ENCODE measurements at regions not wholly inside any gene's neighbourhood (a gene's known extent, or its start where the extent isn't known, plus 50 kb on each side); places are given as distances from the start of the nearest gene placed in this dataset.

DNA sequence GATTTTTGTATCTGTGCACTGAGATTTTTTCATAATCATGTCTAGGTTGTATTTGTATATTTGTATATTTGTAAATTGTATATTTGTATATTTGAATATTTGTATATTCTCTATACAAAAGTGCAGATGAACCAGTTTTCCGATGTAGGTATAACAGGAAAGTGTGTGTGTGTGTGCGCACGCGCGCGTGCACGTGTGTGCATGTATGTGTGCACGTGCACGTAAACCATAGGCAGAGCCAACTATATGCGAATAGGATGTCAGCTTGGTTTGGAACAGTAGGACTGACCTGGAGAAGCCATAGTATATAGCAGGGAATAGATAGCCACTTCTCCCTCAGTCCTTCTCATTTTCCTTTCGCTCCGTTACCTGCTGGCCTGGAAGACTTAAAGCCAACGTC is 565.8 kb downstream of the XIRP2 start:
- H3K4me3 ChIP-seq (ENCODE audit: low read depth, low read length), result no peak overlapping the region
- TF ChIP-seq, protein P1, sequence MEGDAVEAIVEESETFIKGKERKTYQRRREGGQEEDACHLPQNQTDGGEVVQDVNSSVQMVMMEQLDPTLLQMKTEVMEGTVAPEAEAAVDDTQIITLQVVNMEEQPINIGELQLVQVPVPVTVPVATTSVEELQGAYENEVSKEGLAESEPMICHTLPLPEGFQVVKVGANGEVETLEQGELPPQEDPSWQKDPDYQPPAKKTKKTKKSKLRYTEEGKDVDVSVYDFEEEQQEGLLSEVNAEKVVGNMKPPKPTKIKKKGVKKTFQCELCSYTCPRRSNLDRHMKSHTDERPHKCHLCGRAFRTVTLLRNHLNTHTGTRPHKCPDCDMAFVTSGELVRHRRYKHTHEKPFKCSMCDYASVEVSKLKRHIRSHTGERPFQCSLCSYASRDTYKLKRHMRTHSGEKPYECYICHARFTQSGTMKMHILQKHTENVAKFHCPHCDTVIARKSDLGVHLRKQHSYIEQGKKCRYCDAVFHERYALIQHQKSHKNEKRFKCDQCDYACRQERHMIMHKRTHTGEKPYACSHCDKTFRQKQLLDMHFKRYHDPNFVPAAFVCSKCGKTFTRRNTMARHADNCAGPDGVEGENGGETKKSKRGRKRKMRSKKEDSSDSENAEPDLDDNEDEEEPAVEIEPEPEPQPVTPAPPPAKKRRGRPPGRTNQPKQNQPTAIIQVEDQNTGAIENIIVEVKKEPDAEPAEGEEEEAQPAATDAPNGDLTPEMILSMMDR (IDR thresholded peaks at IDR 0.05; ENCODE audit: low read depth, low read length, missing control alignments), result no peak
- no peak for DNase-seq (ENCODE audit: low read depth)

DNA sequence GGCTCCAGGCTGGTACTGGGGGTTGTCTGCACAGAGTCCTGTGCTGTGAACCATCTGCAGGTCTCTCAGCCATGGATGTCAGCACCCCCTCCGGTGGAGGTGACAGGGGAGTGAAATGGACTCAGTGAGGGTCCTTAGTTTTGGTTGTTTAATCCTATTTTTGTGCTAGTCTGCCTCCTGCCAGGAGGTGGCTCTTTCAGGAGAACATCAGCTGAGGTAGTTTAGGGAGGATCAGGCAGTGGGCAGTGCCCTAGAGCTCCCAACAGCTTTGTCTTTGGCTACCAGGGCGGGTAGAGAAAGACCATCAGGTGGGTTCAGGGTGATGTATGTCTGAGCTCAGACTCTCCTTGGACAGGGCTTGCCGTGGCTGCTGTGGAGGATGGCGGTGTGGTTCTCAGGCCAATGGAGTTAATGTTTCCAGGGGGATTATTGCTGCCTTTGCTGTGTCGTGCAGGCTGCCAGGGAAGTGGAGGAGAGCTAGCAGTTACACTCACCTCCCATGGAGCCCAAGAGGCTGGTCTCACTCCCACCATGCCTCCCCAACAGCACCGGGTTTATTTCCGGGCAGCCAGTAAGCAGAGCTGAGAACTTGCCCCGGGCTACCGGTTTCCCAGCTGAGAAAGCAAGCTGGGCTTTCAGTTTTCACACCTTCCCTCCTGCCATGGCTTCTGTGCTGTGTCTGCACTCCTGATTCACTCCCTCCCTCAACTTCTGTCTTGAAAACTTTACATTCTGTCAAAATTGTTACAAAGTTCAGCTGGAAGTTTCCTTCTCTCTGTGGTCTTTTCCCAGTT is 563.4 kb downstream of the XIRP2 start:
- no peak overlapping the region for H3K4me3 ChIP-seq (ENCODE audit: low read depth, low read length)
- no peak for DNase-seq (ENCODE audit: low read depth)
- TF ChIP-seq, protein P1 (IDR thresholded peaks at IDR 0.05; ENCODE audit: low read depth, low read length, missing control alignments), result no peak

GRCh38 chr2:167450364-167450763 is 562.1 kb downstream of the XIRP2 start:
- TF ChIP-seq, protein P1 (IDR thresholded peaks at IDR 0.05; ENCODE audit: low read depth, low read length, missing control alignments), result no peak
- no peak for DNase-seq (ENCODE audit: low read depth)
- H3K4me3 ChIP-seq (ENCODE audit: low read depth, low read length), result no peak overlapping the region

GRCh38 chr2:167440382-167440781 is 552.1 kb downstream of the XIRP2 start:
- TF ChIP-seq, protein P1 (IDR thresholded peaks at IDR 0.05; ENCODE audit: low read depth, low read length, missing control alignments), result no peak
- no peak for DNase-seq (ENCODE audit: low read depth)
- no peak overlapping the region for H3K4me3 ChIP-seq (ENCODE audit: low read depth, low read length)

- no peak overlapping the region for H3K4me3 ChIP-seq (ENCODE audit: low read depth, low read length)
- TF ChIP-seq, protein P1 (IDR thresholded peaks at IDR 0.05; ENCODE audit: low read depth, low read length, missing control alignments), result no peak
- DNase-seq (ENCODE audit: low read depth), result no peak
Observed at GRCh38 chr2:167438206-167438605, 549.9 kb downstream of the XIRP2 start.

- DNase-seq (ENCODE audit: low read depth), result no peak
- TF ChIP-seq, protein P1 (IDR thresholded peaks at IDR 0.05; ENCODE audit: low read depth, low read length, missing control alignments), result no peak
Observed at GRCh38 chr2:167431949-167432348, 543.7 kb downstream of the XIRP2 start.

GRCh38 chr2:167430447-167430846 is 542.2 kb downstream of the XIRP2 start:
- H3K4me3 ChIP-seq (ENCODE audit: low read depth, low read length), result no peak overlapping the region
- TF ChIP-seq, protein P1 (IDR thresholded peaks at IDR 0.05; ENCODE audit: low read depth, low read length, missing control alignments), result no peak
- no peak for DNase-seq (ENCODE audit: low read depth)

More at GRCh38 chr2:167431949-167432348, 543.7 kb downstream of the XIRP2 start:
- H3K4me3 ChIP-seq (ENCODE audit: low read depth, low read length), result no peak overlapping the region

Data from GM12864 (cell line).